DOHH2 (cell line): ENCODE measurements at regions not wholly inside any gene's neighbourhood (a gene's known extent, or its start where the extent isn't known, plus 50 kb on each side); places are given as distances from the start of the nearest gene placed in this dataset.

Experiments used
- EZH2phosphoT487 ChIP-seq: fragments of 200-600 bp; sonication (generic); IDR thresholded peaks from 2 replicates; pipeline ENCODE4 v1.6.1; 2017; ENCODE audit warnings: borderline replicate concordance, mild to moderate bottlenecking, antibody characterized with exemption, low read length, moderate library complexity, mixed read lengths
- TF ChIP-seq, protein P1 (sequence below): fragments of 200-600 bp; sonication (generic); IDR thresholded peaks from one replicate; pipeline ENCODE4 v1.5.1; 2014; ENCODE audit warnings: antibody characterized with exemption, mild to moderate bottlenecking, low read depth, low read length; ENCODE audit not compliant: poor library complexity, severe bottlenecking

DNA sequence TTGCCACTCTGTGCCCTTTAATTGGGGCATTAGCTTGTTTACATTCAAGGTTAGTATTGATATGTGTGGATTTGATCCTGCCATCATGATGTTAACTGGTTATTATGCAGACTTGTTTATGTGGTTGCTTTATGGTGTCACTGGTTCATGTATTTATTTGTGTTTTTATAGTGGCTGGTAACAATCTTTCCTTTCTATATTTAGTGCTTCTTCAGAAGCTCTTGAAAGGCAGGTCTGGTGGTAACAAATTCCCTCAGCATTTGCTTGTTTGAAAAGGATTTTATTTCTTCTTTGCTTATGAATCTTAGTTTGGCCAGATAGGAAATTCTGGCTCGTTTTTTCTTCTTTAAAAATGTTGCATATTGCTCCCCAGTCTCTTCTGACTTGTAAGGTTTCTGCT, 215.4 kb downstream of the ZC3H11B start:
- TF ChIP-seq, protein P1, sequence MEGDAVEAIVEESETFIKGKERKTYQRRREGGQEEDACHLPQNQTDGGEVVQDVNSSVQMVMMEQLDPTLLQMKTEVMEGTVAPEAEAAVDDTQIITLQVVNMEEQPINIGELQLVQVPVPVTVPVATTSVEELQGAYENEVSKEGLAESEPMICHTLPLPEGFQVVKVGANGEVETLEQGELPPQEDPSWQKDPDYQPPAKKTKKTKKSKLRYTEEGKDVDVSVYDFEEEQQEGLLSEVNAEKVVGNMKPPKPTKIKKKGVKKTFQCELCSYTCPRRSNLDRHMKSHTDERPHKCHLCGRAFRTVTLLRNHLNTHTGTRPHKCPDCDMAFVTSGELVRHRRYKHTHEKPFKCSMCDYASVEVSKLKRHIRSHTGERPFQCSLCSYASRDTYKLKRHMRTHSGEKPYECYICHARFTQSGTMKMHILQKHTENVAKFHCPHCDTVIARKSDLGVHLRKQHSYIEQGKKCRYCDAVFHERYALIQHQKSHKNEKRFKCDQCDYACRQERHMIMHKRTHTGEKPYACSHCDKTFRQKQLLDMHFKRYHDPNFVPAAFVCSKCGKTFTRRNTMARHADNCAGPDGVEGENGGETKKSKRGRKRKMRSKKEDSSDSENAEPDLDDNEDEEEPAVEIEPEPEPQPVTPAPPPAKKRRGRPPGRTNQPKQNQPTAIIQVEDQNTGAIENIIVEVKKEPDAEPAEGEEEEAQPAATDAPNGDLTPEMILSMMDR: no peak
- TF ChIP-seq EZH2phosphoT487: no peak
